HCT116 (cell line): ENCODE measurements at regions not wholly inside any gene's neighbourhood (a gene's known extent, or its start where the extent isn't known, plus 50 kb on each side); places are given as distances from the start of the nearest gene placed in this dataset.

Source experiments
- ATAC-seq: fragments of 200-7000 bp; cut with Tn5 transposase; 2 replicates; pipeline ENCODE4 v1.9.1; 2020; ENCODE audit warnings: mild to moderate bottlenecking, moderate library complexity
- BruUV-seq: library from RNA; stranded (reverse); fragments of 400-500 nt; replicated peaks from 2 replicates; lab custom pipeline; 2021; lab: Mats Ljungman, UMichigan
- CTCF ChIA-PET: fragments of 300-600 bp; sonication (Branson Sonifier 250); formaldehyde crosslinking; loops from one replicate; lab custom pipeline; 2021; ENCODE audit warnings: antibody characterized with exemption; lab: Charles Lee
- POLR2A ChIA-PET: fragments of 300-600, 350-600 bp; sonication (Branson Sonifier 250); formaldehyde crosslinking; loops from one replicate; lab custom pipeline; 2021; ENCODE audit warnings: antibody characterized with exemption; lab: Charles Lee
- RAD21 ChIA-PET, 2 experiments: fragments of 300-600 bp; sonication (Branson Sonifier 250); formaldehyde crosslinking; loops; one replicate each; lab custom pipeline; 2023; ENCODE audit warnings: low total read pairs in 2 of 2; ENCODE audit not compliant: uncharacterized antibody in 2 of 2, unreplicated experiment in 2 of 2, low non-redundant PET in 1 of 2; lab: Charles Lee
- DNase-seq: peaks from one replicate; pipeline ENCODE4 v3.0.0-alpha.2; 2010; ENCODE audit warnings: low read depth, low spot score
- H2AFZ ChIP-seq: fragments of 200-600 bp; shearing (Covaris generic), sonication (generic); 2 replicates; pipeline ENCODE4 v1.6.1; 2017; ENCODE audit warnings: low read depth, mixed run types, mixed read lengths, antibody characterized with exemption, low read length; ENCODE audit not compliant: poor library complexity, severe bottlenecking
- H3K27ac ChIP-seq: 2 replicates; pipeline ENCODE4 v1.5.1; 2012; ENCODE audit warnings: low read depth, low read length
- H3K27me3 ChIP-seq: fragments of 200-600 bp; sonication (generic); 2 replicates; pipeline ENCODE4 v1.6.1; 2016; ENCODE audit warnings: mixed run types, low read length, mixed read lengths; ENCODE audit not compliant: insufficient read depth
- H3K36me3 ChIP-seq, 2 experiments: fragments of 200-500 bp in 1 of 2; fragments of 200-600 bp in 1 of 2; sonication (Bioruptor generic) in 1 of 2; sonication (generic) in 1 of 2; 2 replicates each; pipeline versions ENCODE4 v1.5.1 to v1.6.1; 2014 to 2016; ENCODE audit warnings: low read length in 2 of 2, inconsistent platforms in 1 of 2, mixed read lengths in 1 of 2, mixed run types in 1 of 2; ENCODE audit not compliant: insufficient read depth in 2 of 2, control insufficient read depth in 1 of 2
- H3K4me1 ChIP-seq, 2 experiments: fragments of 200-600 bp in 1 of 2; sonication (generic) in 1 of 2; 2 replicates each; pipeline versions ENCODE4 v1.5.1 to v1.6.1; 2012 to 2017; ENCODE audit warnings: low read length in 2 of 2, inconsistent platforms in 1 of 2, mild to moderate bottlenecking in 1 of 2, mixed read lengths in 1 of 2, mixed run types in 1 of 2, moderate library complexity in 1 of 2; ENCODE audit not compliant: insufficient read depth in 2 of 2, control insufficient read depth in 1 of 2
- H3K4me2 ChIP-seq: fragments of 200-600 bp; sonication (generic); 2 replicates; pipeline ENCODE4 v1.6.1; 2017; ENCODE audit warnings: mixed run types, low read length, mixed read lengths
- H3K4me3 ChIP-seq, 2 experiments: fragments of 200-600 bp in 1 of 2; sonication (generic) in 1 of 2; replicated peaks in 1 of 2; 2 replicates each; pipeline ENCODE4 v1.5.1; 2011 to 2016; ENCODE audit warnings: low read length in 2 of 2, control low read depth in 1 of 2, low read depth in 1 of 2, mild to moderate bottlenecking in 1 of 2, mixed read lengths in 1 of 2, mixed run types in 1 of 2
- H3K79me2 ChIP-seq: fragments of 200-600 bp; sonication (generic); 2 replicates; pipeline ENCODE4 v1.6.1; 2017; ENCODE audit warnings: mild to moderate bottlenecking, mixed run types, low read length, moderate library complexity, mixed read lengths; ENCODE audit not compliant: insufficient read depth
- H3K9ac ChIP-seq: fragments of 200-600 bp; sonication (generic); 2 replicates; pipeline ENCODE4 v1.6.1; 2016; ENCODE audit warnings: low read length, mixed read lengths
- H3K9me2 ChIP-seq: fragments of 200-600 bp; sonication (generic), shearing (Covaris generic); 2 replicates; pipeline ENCODE4 v1.6.1; 2017; ENCODE audit warnings: mixed run types, mild to moderate bottlenecking, moderate library complexity; ENCODE audit not compliant: insufficient read depth
- H3K9me3 ChIP-seq, 2 experiments: fragments of 200-500 bp in 1 of 2; fragments of 200-600 bp in 1 of 2; sonication (Bioruptor generic) in 1 of 2; sonication (generic) in 1 of 2; 2 replicates each; pipeline ENCODE4 v1.6.1; 2014 to 2017; ENCODE audit warnings: low read length in 2 of 2, mixed read lengths in 2 of 2, inconsistent platforms in 1 of 2, low read depth in 1 of 2, mild to moderate bottlenecking in 1 of 2, mixed run types in 1 of 2, moderate library complexity in 1 of 2; ENCODE audit not compliant: control insufficient read depth in 1 of 2, insufficient read depth in 1 of 2
- H4K20me1 ChIP-seq: fragments of 200-600 bp; sonication (generic), shearing (Covaris generic); 2 replicates; pipeline ENCODE4 v1.6.1; 2017; ENCODE audit warnings: mixed run types, mild to moderate bottlenecking, moderate library complexity; ENCODE audit not compliant: insufficient read depth
- ATF3 ChIP-seq: IDR thresholded peaks from 2 replicates; pipeline ENCODE4 v1.6.1; 2012
- CBX3 ChIP-seq: IDR thresholded peaks from 2 replicates; pipeline ENCODE4 v1.6.1; 2012; ENCODE audit warnings: low read depth
- CEBPB ChIP-seq: IDR thresholded peaks from 2 replicates; pipeline ENCODE4 v1.6.1; 2012; ENCODE audit warnings: low read depth
- EGR1 ChIP-seq: IDR thresholded peaks from 2 replicates; pipeline ENCODE4 v1.6.1; 2012; ENCODE audit warnings: low read depth
- ELF1 ChIP-seq: IDR thresholded peaks from 2 replicates; pipeline ENCODE4 v1.6.1; 2012; ENCODE audit warnings: low read depth, borderline replicate concordance
- EZH2 ChIP-seq: fragments of 200-600 bp; sonication (generic); IDR thresholded peaks from 2 replicates; pipeline ENCODE4 v1.6.1; 2017; ENCODE audit warnings: antibody characterized with exemption, mixed run types
- EZH2phosphoT487 ChIP-seq: fragments of 200-600 bp; IDR thresholded peaks from 2 replicates; pipeline ENCODE4 v1.6.1; 2018; ENCODE audit warnings: antibody characterized with exemption, borderline replicate concordance
- FOSL1 ChIP-seq: IDR thresholded peaks from 2 replicates; pipeline ENCODE4 v1.6.1; 2012; ENCODE audit warnings: low read depth
- POLR2AphosphoS5 ChIP-seq: IDR thresholded peaks from 2 replicates; pipeline ENCODE4 v1.6.1; 2011; ENCODE audit warnings: mild to moderate bottlenecking, low read depth, low read length, moderate library complexity
- RAD21 ChIP-seq: IDR thresholded peaks from 2 replicates; pipeline ENCODE4 v1.6.1; 2012; ENCODE audit warnings: low read depth, mild to moderate bottlenecking
- REST ChIP-seq: IDR thresholded peaks from 2 replicates; pipeline ENCODE4 v1.6.1; 2012; ENCODE audit warnings: low read depth
- TCF7L2 ChIP-seq: IDR thresholded peaks from 2 replicates; pipeline ENCODE4 v1.7.0; 2011; ENCODE audit warnings: borderline replicate concordance, inconsistent platforms; ENCODE audit not compliant: insufficient read depth, insufficient read length; ENCODE audit errors: extremely low read depth
- ZNF274 ChIP-seq: fragments of 200-500 bp; sonication (Bioruptor generic); IDR thresholded peaks from 2 replicates; pipeline ENCODE4 v1.6.1; 2014; ENCODE audit warnings: mild to moderate bottlenecking, low read depth, low read length, inconsistent platforms
- intact Hi-C: fragments of 100-400 bp; cut with micrococcal nuclease; formaldehyde crosslinking; loops from 2 replicates; pipeline ENCODE4 v1.10.0; 2022
- TF ChIP-seq, protein P1 (sequence below): IDR thresholded peaks from 2 replicates; pipeline ENCODE4 v1.6.1; 2011; ENCODE audit warnings: mild to moderate bottlenecking, low read length, moderate library complexity; ENCODE audit not compliant: insufficient replicate concordance; ENCODE audit errors: extremely low read depth
- TF ChIP-seq, protein P2 (sequence below), 3 experiments: fragments of 200-600 bp in 1 of 3; sonication (generic) in 1 of 3; IDR thresholded peaks in 2 of 3; conservative IDR thresholded peaks in 1 of 3; 2 replicates each; pipeline ENCODE4 v1.5.1; 2012 to 2017; ENCODE audit warnings: low read depth in 2 of 3, low read length in 2 of 3, antibody characterized with exemption in 1 of 3, borderline replicate concordance in 1 of 3, control low read depth in 1 of 3, mild to moderate bottlenecking in 1 of 3, mixed read lengths in 1 of 3, mixed run types in 1 of 3, moderate library complexity in 1 of 3; ENCODE audit not compliant: insufficient read depth in 1 of 3

GRCh38 chr19:33883859-33884519 lies 87.3 kb downstream of the KCTD15 start:
- Histone ChIP-seq H3K4me1 (no peaks in the 10 kb centered on the region), H4K20me1 (no peaks in the 10 kb centered on the region), H3K4me2 (no peak overlapping the region), H3K9me2 (no peaks in the 10 kb centered on the region), H3K36me3 (no peaks in the 10 kb centered on the region), H3K4me3 (no peak overlapping the region), H3K79me2 (no peaks in the 10 kb centered on the region), H3K27ac (no peak overlapping the region), H3K9me3 (no peaks in the 10 kb centered on the region), H2AFZ (no peak overlapping the region), H3K9ac (no peak overlapping the region), H3K27me3 (no peaks in the 10 kb centered on the region)
- ChIA-PET POLR2A (no interaction called here), RAD21 (no interaction called here), CTCF (no interaction called here)
- intact Hi-C loops = no loop called here
- ATAC-seq = no peak
- TF ChIP-seq, protein P1, sequence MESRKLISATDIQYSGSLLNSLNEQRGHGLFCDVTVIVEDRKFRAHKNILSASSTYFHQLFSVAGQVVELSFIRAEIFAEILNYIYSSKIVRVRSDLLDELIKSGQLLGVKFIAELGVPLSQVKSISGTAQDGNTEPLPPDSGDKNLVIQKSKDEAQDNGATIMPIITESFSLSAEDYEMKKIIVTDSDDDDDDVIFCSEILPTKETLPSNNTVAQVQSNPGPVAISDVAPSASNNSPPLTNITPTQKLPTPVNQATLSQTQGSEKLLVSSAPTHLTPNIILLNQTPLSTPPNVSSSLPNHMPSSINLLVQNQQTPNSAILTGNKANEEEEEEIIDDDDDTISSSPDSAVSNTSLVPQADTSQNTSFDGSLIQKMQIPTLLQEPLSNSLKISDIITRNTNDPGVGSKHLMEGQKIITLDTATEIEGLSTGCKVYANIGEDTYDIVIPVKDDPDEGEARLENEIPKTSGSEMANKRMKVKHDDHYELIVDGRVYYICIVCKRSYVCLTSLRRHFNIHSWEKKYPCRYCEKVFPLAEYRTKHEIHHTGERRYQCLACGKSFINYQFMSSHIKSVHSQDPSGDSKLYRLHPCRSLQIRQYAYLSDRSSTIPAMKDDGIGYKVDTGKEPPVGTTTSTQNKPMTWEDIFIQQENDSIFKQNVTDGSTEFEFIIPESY = no peak
- TF ChIP-seq CBX3 = no peak
- no peak for TF ChIP-seq EZH2
- no peak for TF ChIP-seq EGR1
- TF ChIP-seq EZH2phosphoT487 = no peak
- no peak for TF ChIP-seq ELF1
- no peak for TF ChIP-seq RAD21
- no peak for TF ChIP-seq CEBPB
- no peak for TF ChIP-seq TCF7L2
- no peak for TF ChIP-seq ATF3
- TF ChIP-seq, protein P2, sequence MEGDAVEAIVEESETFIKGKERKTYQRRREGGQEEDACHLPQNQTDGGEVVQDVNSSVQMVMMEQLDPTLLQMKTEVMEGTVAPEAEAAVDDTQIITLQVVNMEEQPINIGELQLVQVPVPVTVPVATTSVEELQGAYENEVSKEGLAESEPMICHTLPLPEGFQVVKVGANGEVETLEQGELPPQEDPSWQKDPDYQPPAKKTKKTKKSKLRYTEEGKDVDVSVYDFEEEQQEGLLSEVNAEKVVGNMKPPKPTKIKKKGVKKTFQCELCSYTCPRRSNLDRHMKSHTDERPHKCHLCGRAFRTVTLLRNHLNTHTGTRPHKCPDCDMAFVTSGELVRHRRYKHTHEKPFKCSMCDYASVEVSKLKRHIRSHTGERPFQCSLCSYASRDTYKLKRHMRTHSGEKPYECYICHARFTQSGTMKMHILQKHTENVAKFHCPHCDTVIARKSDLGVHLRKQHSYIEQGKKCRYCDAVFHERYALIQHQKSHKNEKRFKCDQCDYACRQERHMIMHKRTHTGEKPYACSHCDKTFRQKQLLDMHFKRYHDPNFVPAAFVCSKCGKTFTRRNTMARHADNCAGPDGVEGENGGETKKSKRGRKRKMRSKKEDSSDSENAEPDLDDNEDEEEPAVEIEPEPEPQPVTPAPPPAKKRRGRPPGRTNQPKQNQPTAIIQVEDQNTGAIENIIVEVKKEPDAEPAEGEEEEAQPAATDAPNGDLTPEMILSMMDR (IDR thresholded peaks at IDR 0.05 in 2 of 3, conservative IDR thresholded peaks at IDR 0.05 in 1 of 3; ENCODE audit: borderline replicate concordance in 1 of 3, insufficient read depth in 1 of 3, low read depth in 2 of 3, low read length in 2 of 3) = no peak
- TF ChIP-seq ZNF274 = no peak
- TF ChIP-seq FOSL1 = no peak
- TF ChIP-seq POLR2AphosphoS5 = no peak
- TF ChIP-seq REST = no peak
- BruUV-seq = no TSS peak
- no peak for DNase-seq
